ENCODE measurements at regions not wholly inside any gene's neighbourhood (a gene's known extent, or its start where the extent isn't known, plus 50 kb on each side); places are given as distances from the start of the nearest gene placed in this dataset.

- Histone ChIP-seq H3K9ac (ENCODE audit: low read depth, low read length) (no peak overlapping the region), H3K36me3 (ENCODE audit: insufficient read depth, low read length) (no peaks in the 10 kb centered on the region), H3K9me3 (replicated peaks; ENCODE audit: low read length) (no peaks in the 10 kb centered on the region), H3K27me3 (ENCODE audit: control insufficient read depth, insufficient read depth, low read length) (no peaks in the 10 kb centered on the region), H3K4me1 (ENCODE audit: control insufficient read depth, insufficient read depth, low read length) (no peaks in the 10 kb centered on the region), H3K4me3 (ENCODE audit: low read length) (no peak overlapping the region), H3K4me2 (ENCODE audit: low read length) (no peak overlapping the region)
Measured at GRCh38 chr5:89901983-89902382, 507.6 kb downstream of the CETN3 start.

- Histone ChIP-seq H3K4me3 (ENCODE audit: low read length) (no peak overlapping the region), H3K9me3 (replicated peaks; ENCODE audit: low read length) (no peaks in the 10 kb centered on the region), H3K36me3 (ENCODE audit: insufficient read depth, low read length) (no peaks in the 10 kb centered on the region), H3K9ac (ENCODE audit: low read depth, low read length) (no peak overlapping the region), H3K27me3 (ENCODE audit: control insufficient read depth, insufficient read depth, low read length) (no peaks in the 10 kb centered on the region), H3K4me2 (ENCODE audit: low read length) (no peak overlapping the region), H3K4me1 (ENCODE audit: control insufficient read depth, insufficient read depth, low read length) (no peaks in the 10 kb centered on the region)
Measured at GRCh38 chr5:89901346-89901745, 508.2 kb downstream of the CETN3 start.

- no peak overlapping the region for H3K9ac ChIP-seq (ENCODE audit: low read depth, low read length)
- H3K4me3 ChIP-seq (ENCODE audit: low read length): no peak overlapping the region
- H3K9me3 ChIP-seq (replicated peaks; ENCODE audit: low read length): no peaks in the 10 kb centered on the region
- H3K27me3 ChIP-seq (ENCODE audit: control insufficient read depth, insufficient read depth, low read length): no peaks in the 10 kb centered on the region
- H3K4me1 ChIP-seq (ENCODE audit: control insufficient read depth, insufficient read depth, low read length): no peaks in the 10 kb centered on the region
- no peak overlapping the region for H3K4me2 ChIP-seq (ENCODE audit: low read length)
- no peaks in the 10 kb centered on the region for H3K36me3 ChIP-seq (ENCODE audit: insufficient read depth, low read length)
Measured at GRCh38 chr5:89900346-89900745, 509.2 kb downstream of the CETN3 start.

- Histone ChIP-seq H3K27me3 (ENCODE audit: control insufficient read depth, insufficient read depth, low read length) (no peaks in the 10 kb centered on the region), H3K4me1 (ENCODE audit: control insufficient read depth, insufficient read depth, low read length) (no peaks in the 10 kb centered on the region), H3K9ac (ENCODE audit: low read depth, low read length) (no peak overlapping the region), H3K4me3 (ENCODE audit: low read length) (no peak overlapping the region), H3K36me3 (ENCODE audit: insufficient read depth, low read length) (no peaks in the 10 kb centered on the region), H3K4me2 (ENCODE audit: low read length) (no peak overlapping the region), H3K9me3 (replicated peaks; ENCODE audit: low read length) (no peaks in the 10 kb centered on the region)
Measured at GRCh38 chr5:89899559-89899958, 510.0 kb downstream of the CETN3 start.

- Histone ChIP-seq H3K4me3 (ENCODE audit: low read length) (no peak overlapping the region), H3K4me2 (ENCODE audit: low read length) (no peak overlapping the region), H3K27me3 (ENCODE audit: control insufficient read depth, insufficient read depth, low read length) (no peaks in the 10 kb centered on the region), H3K4me1 (ENCODE audit: control insufficient read depth, insufficient read depth, low read length) (no peaks in the 10 kb centered on the region), H3K9me3 (replicated peaks; ENCODE audit: low read length) (no peaks in the 10 kb centered on the region), H3K36me3 (ENCODE audit: insufficient read depth, low read length) (no peaks in the 10 kb centered on the region), H3K9ac (ENCODE audit: low read depth, low read length) (no peak overlapping the region)
Measured at GRCh38 chr5:89893546-89893945, 516.0 kb downstream of the CETN3 start.

GRCh38 chr5:89885670-89886069 is 523.9 kb downstream of the CETN3 start:
- no peaks in the 10 kb centered on the region for H3K27me3 ChIP-seq (ENCODE audit: control insufficient read depth, insufficient read depth, low read length)
- no peaks in the 10 kb centered on the region for H3K9me3 ChIP-seq (replicated peaks; ENCODE audit: low read length)
- no peak overlapping the region for H3K4me3 ChIP-seq (ENCODE audit: low read length)
- H3K4me2 ChIP-seq (ENCODE audit: low read length): no peak overlapping the region
- no peaks in the 10 kb centered on the region for H3K36me3 ChIP-seq (ENCODE audit: insufficient read depth, low read length)
- no peak overlapping the region for H3K9ac ChIP-seq (ENCODE audit: low read depth, low read length)
- H3K4me1 ChIP-seq (ENCODE audit: control insufficient read depth, insufficient read depth, low read length): no peaks in the 10 kb centered on the region

- Histone ChIP-seq H3K36me3 (ENCODE audit: insufficient read depth, low read length) (no peaks in the 10 kb centered on the region), H3K27me3 (ENCODE audit: control insufficient read depth, insufficient read depth, low read length) (no peaks in the 10 kb centered on the region), H3K9me3 (replicated peaks; ENCODE audit: low read length) (no peaks in the 10 kb centered on the region), H3K4me2 (ENCODE audit: low read length) (no peak overlapping the region), H3K9ac (ENCODE audit: low read depth, low read length) (no peak overlapping the region), H3K4me1 (ENCODE audit: control insufficient read depth, insufficient read depth, low read length) (no peaks in the 10 kb centered on the region), H3K4me3 (ENCODE audit: low read length) (no peak overlapping the region)
Measured at GRCh38 chr5:89883967-89884366, 525.6 kb downstream of the CETN3 start.

- no peaks in the 10 kb centered on the region for H3K36me3 ChIP-seq (ENCODE audit: insufficient read depth, low read length)
- H3K9ac ChIP-seq (ENCODE audit: low read depth, low read length): no peak overlapping the region
- peaks cover 11% of the 10 kb centered on the region for H3K4me1 ChIP-seq (ENCODE audit: control insufficient read depth, insufficient read depth, low read length)
- H3K27me3 ChIP-seq (ENCODE audit: control insufficient read depth, insufficient read depth, low read length): no peaks in the 10 kb centered on the region
- no peak overlapping the region for H3K4me3 ChIP-seq (ENCODE audit: low read length)
- no peaks in the 10 kb centered on the region for H3K9me3 ChIP-seq (replicated peaks; ENCODE audit: low read length)
- H3K4me2 ChIP-seq (ENCODE audit: low read length): no peak overlapping the region
Measured at GRCh38 chr5:89878140-89879132, 531.1 kb downstream of the CETN3 start.

- H3K9me3 ChIP-seq (replicated peaks; ENCODE audit: low read length): no peaks in the 10 kb centered on the region
- no peaks in the 10 kb centered on the region for H3K4me1 ChIP-seq (ENCODE audit: control insufficient read depth, insufficient read depth, low read length)
- H3K36me3 ChIP-seq (ENCODE audit: insufficient read depth, low read length): no peaks in the 10 kb centered on the region
- no peak overlapping the region for H3K4me2 ChIP-seq (ENCODE audit: low read length)
- no peaks in the 10 kb centered on the region for H3K27me3 ChIP-seq (ENCODE audit: control insufficient read depth, insufficient read depth, low read length)
- no peak overlapping the region for H3K9ac ChIP-seq (ENCODE audit: low read depth, low read length)
- H3K4me3 ChIP-seq (ENCODE audit: low read length): no peak overlapping the region
Measured at GRCh38 chr5:89871906-89872305, 537.6 kb downstream of the CETN3 start.

GRCh38 chr5:89869346-89869745 is 540.2 kb downstream of the CETN3 start:
- Histone ChIP-seq H3K4me1 (ENCODE audit: control insufficient read depth, insufficient read depth, low read length) (no peaks in the 10 kb centered on the region), H3K4me2 (ENCODE audit: low read length) (no peak overlapping the region), H3K4me3 (ENCODE audit: low read length) (no peak overlapping the region), H3K27me3 (ENCODE audit: control insufficient read depth, insufficient read depth, low read length) (no peaks in the 10 kb centered on the region), H3K36me3 (ENCODE audit: insufficient read depth, low read length) (no peaks in the 10 kb centered on the region), H3K9me3 (replicated peaks; ENCODE audit: low read length) (no peaks in the 10 kb centered on the region), H3K9ac (ENCODE audit: low read depth, low read length) (no peak overlapping the region)

GRCh38 chr5:89866410-89866809 is 543.1 kb downstream of the CETN3 start:
- Histone ChIP-seq H3K9me3 (replicated peaks; ENCODE audit: low read length) (no peaks in the 10 kb centered on the region), H3K4me2 (ENCODE audit: low read length) (no peak overlapping the region), H3K4me3 (ENCODE audit: low read length) (no peak overlapping the region), H3K27me3 (ENCODE audit: control insufficient read depth, insufficient read depth, low read length) (no peaks in the 10 kb centered on the region), H3K9ac (ENCODE audit: low read depth, low read length) (no peak overlapping the region), H3K36me3 (ENCODE audit: insufficient read depth, low read length) (no peaks in the 10 kb centered on the region), H3K4me1 (ENCODE audit: control insufficient read depth, insufficient read depth, low read length) (no peaks in the 10 kb centered on the region)

- Histone ChIP-seq H3K4me2 (ENCODE audit: low read length) (no peak overlapping the region), H3K4me1 (ENCODE audit: control insufficient read depth, insufficient read depth, low read length) (no peaks in the 10 kb centered on the region), H3K9me3 (replicated peaks; ENCODE audit: low read length) (no peaks in the 10 kb centered on the region), H3K27me3 (ENCODE audit: control insufficient read depth, insufficient read depth, low read length) (no peaks in the 10 kb centered on the region), H3K4me3 (ENCODE audit: low read length) (no peak overlapping the region), H3K9ac (ENCODE audit: low read depth, low read length) (no peak overlapping the region), H3K36me3 (ENCODE audit: insufficient read depth, low read length) (no peaks in the 10 kb centered on the region)
Measured at GRCh38 chr5:89864941-89865340, 544.6 kb downstream of the CETN3 start.
